VCaP (cell line): ENCODE measurements at regions not wholly inside any gene's neighbourhood (a gene's known extent, or its start where the extent isn't known, plus 50 kb on each side); places are given as distances from the start of the nearest gene placed in this dataset.
"Not testable (repeated sequence)": the region's sequence is repeated elsewhere in the genome, so short reads cannot be mapped to it uniquely, and the experiment has no call there.

Experiments used
- H3K27ac ChIP-seq: fragments of 450-650 bp; 2 replicates; pipeline ENCODE4 v1.5.1; 2017
- TF ChIP-seq, protein P1 (sequence below): fragments of 450-650 bp; conservative IDR thresholded peaks from 2 replicates; pipeline ENCODE4 v1.5.1; 2017; ENCODE audit warnings: mild to moderate bottlenecking, moderate library complexity

DNA sequence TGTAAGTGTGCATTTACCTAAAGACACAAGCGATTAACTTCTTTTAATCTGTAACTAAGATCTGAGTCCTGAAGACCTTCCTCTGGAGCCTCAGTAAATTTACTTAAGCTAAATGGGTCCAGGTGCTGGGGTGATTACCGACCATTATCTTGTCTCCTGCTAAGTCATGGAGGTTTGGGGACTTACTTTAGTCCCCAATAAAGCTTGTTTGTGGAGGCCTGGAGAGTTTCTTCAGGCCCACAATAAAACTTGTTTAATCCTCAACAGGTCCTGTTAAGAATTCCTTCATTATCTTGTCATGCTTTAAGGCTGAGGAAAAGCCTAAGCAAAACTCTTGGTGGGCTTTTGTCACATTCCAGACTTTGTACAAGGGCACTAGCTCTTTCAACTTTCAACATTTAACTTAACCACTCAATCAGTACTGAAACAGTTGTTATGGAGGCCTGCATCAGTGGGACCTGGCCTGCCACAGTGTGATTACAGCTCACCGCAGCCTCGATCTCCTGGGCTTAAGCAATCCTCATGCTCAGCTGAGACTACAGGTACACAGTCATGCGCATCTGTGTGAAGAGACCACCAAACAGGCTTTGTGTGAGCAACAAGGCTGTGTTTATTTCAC is 84.0 kb downstream of the FMO4 start:
- TF ChIP-seq, protein P1, sequence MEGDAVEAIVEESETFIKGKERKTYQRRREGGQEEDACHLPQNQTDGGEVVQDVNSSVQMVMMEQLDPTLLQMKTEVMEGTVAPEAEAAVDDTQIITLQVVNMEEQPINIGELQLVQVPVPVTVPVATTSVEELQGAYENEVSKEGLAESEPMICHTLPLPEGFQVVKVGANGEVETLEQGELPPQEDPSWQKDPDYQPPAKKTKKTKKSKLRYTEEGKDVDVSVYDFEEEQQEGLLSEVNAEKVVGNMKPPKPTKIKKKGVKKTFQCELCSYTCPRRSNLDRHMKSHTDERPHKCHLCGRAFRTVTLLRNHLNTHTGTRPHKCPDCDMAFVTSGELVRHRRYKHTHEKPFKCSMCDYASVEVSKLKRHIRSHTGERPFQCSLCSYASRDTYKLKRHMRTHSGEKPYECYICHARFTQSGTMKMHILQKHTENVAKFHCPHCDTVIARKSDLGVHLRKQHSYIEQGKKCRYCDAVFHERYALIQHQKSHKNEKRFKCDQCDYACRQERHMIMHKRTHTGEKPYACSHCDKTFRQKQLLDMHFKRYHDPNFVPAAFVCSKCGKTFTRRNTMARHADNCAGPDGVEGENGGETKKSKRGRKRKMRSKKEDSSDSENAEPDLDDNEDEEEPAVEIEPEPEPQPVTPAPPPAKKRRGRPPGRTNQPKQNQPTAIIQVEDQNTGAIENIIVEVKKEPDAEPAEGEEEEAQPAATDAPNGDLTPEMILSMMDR, result no peak
- H3K27ac ChIP-seq, result no peak overlapping the region

DNA sequence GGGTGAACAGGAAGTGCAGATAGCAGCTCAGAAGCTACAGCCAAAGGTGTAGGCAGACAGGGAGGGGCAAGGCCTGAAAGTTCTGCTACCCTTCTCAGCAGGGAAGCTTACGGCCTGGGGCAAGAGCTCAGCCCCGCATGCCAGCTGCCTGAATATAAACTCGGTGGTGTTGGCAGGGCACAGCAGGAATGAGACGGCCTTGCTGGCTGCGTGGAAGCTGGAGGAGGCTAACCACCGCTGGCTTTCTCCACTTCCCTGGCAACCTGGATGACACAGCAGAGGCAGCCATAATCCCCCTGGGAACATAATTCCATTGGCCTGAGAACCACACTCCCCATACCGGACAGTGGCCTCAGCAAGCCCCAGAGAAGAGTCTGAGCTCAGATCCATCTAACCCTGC is 81.9 kb upstream of the PRRC2C start:
- H3K27ac ChIP-seq, result no peak overlapping the region
- TF ChIP-seq, protein P1, result no peak

DNA sequence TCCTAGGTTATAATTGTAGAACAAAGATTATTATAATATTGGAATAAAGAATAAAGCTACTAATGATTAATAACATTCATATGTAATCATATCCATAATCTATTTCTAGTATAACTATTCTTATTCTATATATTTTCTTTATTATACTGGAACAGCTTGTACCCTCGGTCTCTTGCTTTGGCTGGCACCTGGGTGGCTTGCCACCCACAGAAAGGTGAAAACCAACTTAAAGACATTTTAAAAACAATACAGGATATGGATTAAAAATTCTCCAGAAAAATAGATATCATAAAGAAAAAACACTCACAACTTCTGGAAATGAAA is 80.0 kb upstream of the PRRC2C start:
- H3K27ac ChIP-seq, result no peak overlapping the region
- TF ChIP-seq, protein P1, result peak; percentile 38

DNA sequence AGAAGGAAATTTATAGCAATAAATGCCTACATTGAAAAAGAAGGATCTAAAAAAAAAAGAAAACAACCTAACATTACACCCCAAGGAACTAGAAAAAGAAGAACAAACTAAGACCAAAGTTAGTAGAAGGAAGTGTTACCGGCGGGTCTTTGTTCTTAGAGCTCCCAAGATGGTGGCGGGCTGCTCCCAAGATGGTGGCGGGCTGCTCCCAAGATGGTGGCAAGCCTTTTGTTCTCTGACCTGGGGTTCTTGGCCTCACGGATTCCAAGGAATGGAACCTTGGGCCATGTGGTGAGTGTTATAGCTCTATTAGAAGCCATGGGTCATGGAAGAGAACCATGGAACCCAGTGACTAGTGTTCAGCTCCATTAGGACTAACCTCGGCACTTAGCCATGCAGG is 71.8 kb upstream of the PRRC2C start:
- not testable (repeated sequence) for H3K27ac ChIP-seq

DNA sequence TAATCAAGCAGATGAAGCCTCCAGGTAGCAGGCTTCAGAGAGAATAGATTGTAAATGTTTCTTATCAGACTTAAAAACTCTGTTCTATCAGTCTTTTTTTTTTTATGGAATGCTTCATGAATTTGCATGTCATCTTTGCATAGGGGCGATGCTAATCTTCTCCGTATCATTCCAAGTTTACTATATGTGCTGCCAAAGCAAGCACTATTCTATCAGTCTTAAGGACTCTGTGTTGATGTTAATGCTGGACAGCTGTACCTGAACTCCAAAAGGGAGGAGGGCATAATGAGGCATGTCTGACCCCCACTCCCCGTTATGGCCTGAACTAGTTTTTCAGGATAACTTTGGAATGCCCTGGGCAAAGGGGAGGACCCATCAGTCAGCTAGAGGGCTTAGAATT is 66.8 kb upstream of the PRRC2C start:
- H3K27ac ChIP-seq, result peak overlapping the region; percentile 44

DNA sequence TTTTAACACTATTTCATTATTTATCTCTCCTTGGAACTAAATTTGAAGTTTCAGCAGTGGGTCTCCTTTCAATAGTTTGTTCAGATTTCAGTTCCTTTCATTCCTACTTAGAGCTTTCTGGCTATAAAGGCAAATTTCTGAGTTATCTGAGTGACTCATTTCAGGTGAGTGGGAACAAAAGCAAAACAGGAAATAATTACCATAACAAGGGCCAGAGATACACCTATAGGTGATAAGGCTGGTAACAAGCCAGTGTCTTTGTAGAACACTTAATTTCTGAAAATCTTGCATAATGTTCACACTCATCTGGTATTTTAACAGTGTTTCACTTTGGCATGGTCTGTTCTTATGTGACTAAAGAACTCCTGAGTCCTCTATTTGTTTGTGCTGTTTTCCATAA is 64.5 kb upstream of the PRRC2C start:
- no peak overlapping the region for H3K27ac ChIP-seq
- TF ChIP-seq, protein P1, result no peak

More for the DNA sequence above, 66.8 kb upstream of the PRRC2C start:
- TF ChIP-seq, protein P1, result no peak

DNA sequence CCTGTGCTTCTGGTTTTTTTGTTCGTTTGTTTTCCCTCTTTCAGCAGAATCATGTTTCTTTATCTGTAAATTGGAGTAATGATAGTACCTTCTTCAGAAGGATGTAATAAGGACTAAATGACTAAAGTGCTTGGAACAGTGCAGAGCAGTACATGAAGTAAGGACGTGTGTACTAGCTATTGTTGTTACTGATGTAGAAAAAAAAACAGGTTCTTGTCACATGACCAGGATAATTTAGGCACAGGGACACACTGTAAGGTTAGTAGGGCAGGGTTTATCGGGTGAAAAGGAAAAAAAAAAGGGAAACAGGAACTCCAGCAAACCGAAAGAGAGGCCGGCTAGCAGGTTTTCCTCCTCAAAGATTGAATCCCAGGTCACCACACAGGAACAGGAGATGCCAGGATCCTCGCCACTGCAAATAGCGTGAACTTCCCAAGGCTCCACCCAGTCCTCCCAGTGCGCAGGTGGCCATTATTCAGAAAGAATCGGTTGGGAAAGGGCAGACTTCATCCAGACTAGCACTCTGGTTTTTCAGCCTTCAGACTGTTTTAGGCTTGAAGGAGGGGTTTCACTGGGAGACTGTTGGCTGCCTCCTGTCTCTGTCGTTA is 63.8 kb upstream of the PRRC2C start:
- TF ChIP-seq, protein P1, result no peak

DNA sequence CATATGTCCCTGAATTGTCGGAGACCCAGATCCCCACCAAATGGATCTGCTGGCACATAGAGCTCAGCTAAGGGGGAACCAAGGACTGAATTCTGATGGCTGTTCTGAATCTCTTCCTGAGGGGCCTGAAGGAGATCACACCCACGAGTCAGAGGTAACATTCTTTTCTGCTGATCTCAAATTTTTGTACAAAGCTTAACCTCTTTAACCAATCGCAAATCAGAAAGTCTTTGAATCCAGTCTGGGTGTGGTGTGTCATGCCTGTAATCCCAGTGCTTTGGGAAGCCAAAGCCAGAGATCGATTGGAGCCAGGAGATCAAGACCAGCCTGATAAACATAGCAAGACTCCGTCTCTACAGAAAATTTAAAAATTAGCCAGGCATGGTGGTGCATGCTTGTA is 62.8 kb upstream of the PRRC2C start:
- no peak overlapping the region for H3K27ac ChIP-seq

More for the DNA sequence above, 63.8 kb upstream of the PRRC2C start:
- no peak overlapping the region for H3K27ac ChIP-seq

More for the DNA sequence above, 62.8 kb upstream of the PRRC2C start:
- TF ChIP-seq, protein P1, result no peak
